Lower leg skin (tissue), 3 donors: ENCODE measurements at regions not wholly inside any gene's neighbourhood (a gene's known extent, or its start where the extent isn't known, plus 50 kb on each side); places are given as distances from the start of the nearest gene placed in this dataset.

Experiments
- CTCF ChIP-seq, 3 donors: fragments of 450-650 bp; IDR thresholded peaks; one replicate each; pipeline ENCODE4 v1.5.1; 2016; ENCODE audit warnings: antibody characterized with exemption in 3 of 3, mild to moderate bottlenecking in 3 of 3, moderate library complexity in 2 of 3
- POLR2A ChIP-seq, 2 donors: fragments of 450-650 bp; IDR thresholded peaks; one replicate each; pipeline ENCODE4 v1.6.1; 2016 to 2017; ENCODE audit warnings: antibody characterized with exemption in 2 of 2, mild to moderate bottlenecking in 1 of 2, moderate library complexity in 1 of 2

- TF ChIP-seq CTCF (IDR thresholded peaks at IDR 0.05): no peak
- no peak for TF ChIP-seq POLR2A (IDR thresholded peaks at IDR 0.05)
These were observed 259.8 kb upstream of the KLF14 start for GRCh38 chr7:130993671-130994365.
